ENCODE measurements at regions not wholly inside any gene's neighbourhood (a gene's known extent, or its start where the extent isn't known, plus 50 kb on each side); places are given as distances from the start of the nearest gene placed in this dataset.

DNA sequence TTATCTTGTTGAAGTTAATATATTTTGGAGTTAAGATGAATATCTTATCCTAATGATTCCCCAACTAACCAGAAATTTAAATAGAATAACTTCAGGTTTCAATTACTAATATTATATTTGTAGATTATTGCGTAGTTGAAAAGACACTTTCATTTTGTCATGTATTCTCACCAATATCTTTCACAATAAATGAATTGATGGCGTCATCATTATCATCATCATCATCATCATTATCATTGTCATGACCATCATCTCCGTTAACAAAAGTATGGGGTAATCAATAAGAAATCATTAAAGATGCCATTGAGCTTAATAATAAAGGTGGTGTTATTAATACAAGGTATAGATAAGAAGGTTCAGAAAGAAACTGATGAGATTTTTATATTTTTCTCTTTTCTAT lies 768.8 kb upstream of the SLC10A2 start:
- no peaks in the 10 kb centered on the region for H3K79me1 ChIP-seq (ENCODE audit: low read depth in 1 of 2, low read length in 2 of 2)
- H2AK5ac ChIP-seq (ENCODE audit: low read depth, low read length), result no peak overlapping the region
- no peak overlapping the region for H3K4me2 ChIP-seq (ENCODE audit: low read depth, low read length)
- H3K9ac ChIP-seq (ENCODE audit: low read depth, low read length), result no peak overlapping the region
- ChIA-PET POLR2A (ENCODE audit: unreplicated experiment) (no interaction called here), CTCF (interaction anchor here (0.7 kb wide), 1 partner anchor 1732 kb away, joined by 3 read pairs; no protein-coding TSS in a partner anchor)
- no peak overlapping the region for H4K8ac ChIP-seq (ENCODE audit: low read depth in 2 of 2, low read length in 2 of 2)
- no peak overlapping the region for H3K18ac ChIP-seq (ENCODE audit: low read depth, low read length)
- dilution Hi-C loops (cut with HindIII; ENCODE audit: low sequenced_read_pairs, unreplicated experiment) (no loop called here), intact Hi-C loops (cut with micrococcal nuclease) (no loop called here), in situ Hi-C loops (cut with MboI; ENCODE audit: low sequenced_read_pairs) (no loop called here)
- no peaks in the 10 kb centered on the region for H3K9me1 ChIP-seq (ENCODE audit: insufficient read depth, low read length)
- BruUV-seq (replicated peaks), result no TSS peak
- no peak overlapping the region for H2BK5ac ChIP-seq (ENCODE audit: low read depth, low read length, poor library complexity, severe bottlenecking)
- H3K56ac ChIP-seq (ENCODE audit: extremely low read depth, insufficient read depth, low read length), result no peak overlapping the region
- no peak overlapping the region for H3K23ac ChIP-seq (ENCODE audit: low read depth, low read length)
- H3K4me3 ChIP-seq (ENCODE audit: insufficient read depth, low read depth, low read length), result no peak overlapping the region
- no peaks in the 10 kb centered on the region for H3K36me3 ChIP-seq (ENCODE audit: control insufficient read depth, insufficient read depth, low read length)
- H3K14ac ChIP-seq (replicated peaks; ENCODE audit: low read depth, low read length), result no peak overlapping the region
- peaks cover 11% of the 10 kb centered on the region for H3K9me3 ChIP-seq (ENCODE audit: control insufficient read depth, insufficient read depth, low read length)
- H2BK20ac ChIP-seq (ENCODE audit: low read depth, low read length), result no peak overlapping the region
- no peak overlapping the region for H3K4ac ChIP-seq (ENCODE audit: low read depth, low read length)
- no peaks in the 10 kb centered on the region for H4K20me1 ChIP-seq (ENCODE audit: insufficient read depth, low read length)
- WGBS, 2 experiments (ENCODE audit: extremely low coverage in 2 of 2, insufficient read length in 1 of 2), result no CpG with 5 or more reads among the region's 3 CpGs
- no peak overlapping the region for H4K91ac ChIP-seq (ENCODE audit: insufficient read depth, low read depth, low read length)
- TF ChIP-seq MAFK (IDR thresholded peaks at IDR 0.05; ENCODE audit: low read depth, low read length) (no peak), USF2 (IDR thresholded peaks at IDR 0.05; ENCODE audit: low read depth, low read length) (no peak), CEBPB (IDR thresholded peaks at IDR 0.05; ENCODE audit: low read depth, low read length) (no peak), CHD1 (IDR thresholded peaks at IDR 0.05; ENCODE audit: low read depth, low read length) (no peak), MAZ (IDR thresholded peaks at IDR 0.05; ENCODE audit: borderline replicate concordance, low read depth, low read length) (no peak), POLR2A (IDR thresholded peaks at IDR 0.05; ENCODE audit: low read depth, low read length) (no peak), RFX5 (IDR thresholded peaks at IDR 0.05; ENCODE audit: low read depth, low read length) (no peak), RCOR1 (IDR thresholded peaks at IDR 0.05; ENCODE audit: insufficient replicate concordance, low read length) (no peak)
- no peak overlapping the region for H2AK9ac ChIP-seq (replicated peaks; ENCODE audit: low read depth, low read length, poor library complexity)
- H3K4me1 ChIP-seq (ENCODE audit: control insufficient read depth, insufficient read depth, low read length), result no peaks in the 10 kb centered on the region
- H2BK15ac ChIP-seq (ENCODE audit: low read depth, low read length), result no peak overlapping the region
- DNase-seq (no peak), ATAC-seq (ENCODE audit: low read depth) (no peak)
- no peak overlapping the region for H4K5ac ChIP-seq (ENCODE audit: low read depth, low read length)
- no peaks in the 10 kb centered on the region for H3K27me3 ChIP-seq (ENCODE audit: control insufficient read depth, insufficient read depth, low read length)
- H2BK120ac ChIP-seq (ENCODE audit: low read depth, low read length), result no peak overlapping the region
- no peak overlapping the region for H2AFZ ChIP-seq (replicated peaks; ENCODE audit: low read length, poor library complexity)
- H3K27ac ChIP-seq (ENCODE audit: insufficient read depth, low read length), result no peak overlapping the region

Measured in IMR-90 (cell line).